MCF 10A (cell line): ENCODE measurements at regions not wholly inside any gene's neighbourhood (a gene's known extent, or its start where the extent isn't known, plus 50 kb on each side); places are given as distances from the start of the nearest gene placed in this dataset.

ENCODE experiments used
- BruUV-seq: library from RNA; stranded (reverse); fragments of 400-500 nt; replicated peaks from 2 replicates; lab custom pipeline; 2021; lab: Mats Ljungman, UMichigan
- CTCF ChIA-PET: fragments of 300-600 bp; sonication (Branson Sonifier 250); formaldehyde crosslinking; extraction: SDS; loops from one replicate; lab custom pipeline; 2021; ENCODE audit warnings: antibody characterized with exemption, inconsistent platforms; lab: Yijun Ruan, JAX
- POLR2A ChIA-PET: fragments of 300-600, 350-650 bp; sonication (Branson Sonifier 250); formaldehyde crosslinking; extraction: SDS; loops from one replicate; lab custom pipeline; 2020; ENCODE audit warnings: antibody characterized with exemption, inconsistent platforms; lab: Yijun Ruan, JAX
- DNase-seq: peaks from one replicate; pipeline ENCODE4 v3.0.0-alpha.2; 2018; ENCODE audit not compliant: unreplicated experiment
- H3K27ac Mint-ChIP-seq: one replicate; pipeline ENCODE4 v1.8.0; 2022; ENCODE audit warnings: mild to moderate bottlenecking, low read depth, mixed read lengths; ENCODE audit not compliant: unreplicated experiment
- H3K27me3 Mint-ChIP-seq: one replicate; pipeline ENCODE4 v1.8.0; 2022; ENCODE audit warnings: mixed read lengths; ENCODE audit not compliant: insufficient read depth, unreplicated experiment
- H3K36me3 Mint-ChIP-seq: one replicate; pipeline ENCODE4 v1.8.0; 2022; ENCODE audit warnings: mild to moderate bottlenecking, moderate library complexity, mixed read lengths; ENCODE audit not compliant: insufficient read depth, unreplicated experiment
- H3K4me1 Mint-ChIP-seq: one replicate; pipeline ENCODE4 v1.8.0; 2022; ENCODE audit warnings: mixed read lengths; ENCODE audit not compliant: insufficient read depth, unreplicated experiment
- H3K4me3 Mint-ChIP-seq: one replicate; pipeline ENCODE4 v1.8.0; 2022; ENCODE audit warnings: mild to moderate bottlenecking, moderate library complexity, mixed read lengths; ENCODE audit not compliant: unreplicated experiment
- H3K9me3 Mint-ChIP-seq: one replicate; pipeline ENCODE4 v1.8.0; 2022; ENCODE audit warnings: mixed read lengths; ENCODE audit not compliant: unreplicated experiment
- CTCF ChIP-seq: fragments of 200-600 bp; IDR thresholded peaks from one replicate; pipeline ENCODE4 v1.8.0; 2022; ENCODE audit warnings: antibody characterized with exemption, mild to moderate bottlenecking; ENCODE audit not compliant: unreplicated experiment
- intact Hi-C: fragments of 100-400 bp; cut with micrococcal nuclease; formaldehyde crosslinking; loops from 2 replicates; pipeline ENCODE4 v1.14.1; 2022

DNA sequence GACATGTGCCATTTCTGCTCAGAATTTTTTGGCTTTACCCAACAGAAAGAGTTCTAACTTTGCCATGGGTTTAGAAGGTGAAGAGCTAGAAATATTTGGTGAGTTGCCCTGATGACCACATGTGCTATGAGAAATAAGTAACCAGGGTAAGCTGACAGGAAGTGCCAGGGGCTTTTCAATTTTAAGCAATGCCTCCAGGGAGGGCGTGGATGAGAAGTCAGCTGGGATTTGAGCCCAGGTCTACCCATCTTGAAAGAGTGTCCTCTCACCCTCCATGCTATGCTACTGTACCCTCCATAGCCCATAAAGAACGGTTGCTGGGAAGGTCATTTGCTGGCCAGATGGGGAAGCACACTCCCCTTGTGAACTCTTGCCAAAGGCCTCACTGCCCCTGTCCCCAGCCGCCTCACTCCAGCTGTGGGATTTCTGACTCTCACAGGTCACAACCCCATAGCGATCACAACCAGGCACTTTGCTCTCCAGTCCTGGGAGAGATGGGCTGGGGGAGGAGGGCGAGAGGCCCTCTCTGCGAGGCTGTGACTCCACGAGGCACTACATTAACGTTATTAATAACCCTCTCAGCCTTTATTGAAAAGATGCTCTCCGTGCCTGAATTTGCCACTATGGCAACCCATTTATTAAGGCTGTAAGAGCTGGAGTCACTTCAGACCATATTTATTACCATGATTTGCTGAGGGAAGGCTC is 291.1 kb downstream of the DHX35 start:
- no TSS peak for BruUV-seq
- no peak for DNase-seq
- Mint-ChIP-seq H3K36me3 (no peaks in the 10 kb centered on the region), H3K4me3 (no peak overlapping the region), H3K4me1 (no peaks in the 10 kb centered on the region), H3K27ac (no peak overlapping the region), H3K9me3 (no peaks in the 10 kb centered on the region), H3K27me3 (no peaks in the 10 kb centered on the region)
- TF ChIP-seq CTCF: no peak
- intact Hi-C loops: no loop called here
- POLR2A ChIA-PET: no interaction called here
- CTCF ChIA-PET: interaction anchor here (0.7 to 2.0 kb wide), 3 partner anchors 9 to 1457 kb away, joined by 3 to 5 read pairs (median 5); no protein-coding TSS in a partner anchor

DNA sequence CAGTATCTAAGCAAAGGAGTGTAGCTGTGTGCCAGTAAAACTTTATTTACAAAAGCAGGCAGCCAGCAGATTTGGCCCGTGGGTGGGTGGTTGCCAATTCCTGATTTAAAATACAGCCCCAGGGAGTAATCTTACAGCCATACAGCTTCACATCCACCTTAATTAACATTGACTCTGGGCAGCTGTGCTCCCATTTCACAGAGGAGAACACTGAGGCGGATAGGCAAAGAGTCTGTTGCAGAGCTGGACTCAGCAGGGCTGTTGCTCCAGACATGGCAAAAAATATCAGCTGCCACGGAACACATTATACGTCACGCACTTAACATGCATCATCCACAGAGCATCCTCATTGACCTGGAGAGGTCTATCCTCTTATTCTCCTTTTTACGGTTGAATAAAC is 289.9 kb downstream of the DHX35 start:
- H3K9me3 Mint-ChIP-seq: no peaks in the 10 kb centered on the region
- H3K27me3 Mint-ChIP-seq: no peaks in the 10 kb centered on the region
- no peak for DNase-seq
- H3K36me3 Mint-ChIP-seq: no peaks in the 10 kb centered on the region
- H3K27ac Mint-ChIP-seq: no peak overlapping the region
- CTCF ChIA-PET: interaction anchor here (1.5 to 2.0 kb wide), 2 partner anchors 12 to 17 kb away, joined by 6 to 9 read pairs; no protein-coding TSS in a partner anchor
- no peaks in the 10 kb centered on the region for H3K4me1 Mint-ChIP-seq
- TF ChIP-seq CTCF: no peak
- POLR2A ChIA-PET: interaction anchor here (0.6 kb wide), 1 partner anchor 1458 kb away, joined by 5 read pairs; no protein-coding TSS in a partner anchor
- intact Hi-C loops: no loop called here
- no TSS peak for BruUV-seq
- no peak overlapping the region for H3K4me3 Mint-ChIP-seq

DNA sequence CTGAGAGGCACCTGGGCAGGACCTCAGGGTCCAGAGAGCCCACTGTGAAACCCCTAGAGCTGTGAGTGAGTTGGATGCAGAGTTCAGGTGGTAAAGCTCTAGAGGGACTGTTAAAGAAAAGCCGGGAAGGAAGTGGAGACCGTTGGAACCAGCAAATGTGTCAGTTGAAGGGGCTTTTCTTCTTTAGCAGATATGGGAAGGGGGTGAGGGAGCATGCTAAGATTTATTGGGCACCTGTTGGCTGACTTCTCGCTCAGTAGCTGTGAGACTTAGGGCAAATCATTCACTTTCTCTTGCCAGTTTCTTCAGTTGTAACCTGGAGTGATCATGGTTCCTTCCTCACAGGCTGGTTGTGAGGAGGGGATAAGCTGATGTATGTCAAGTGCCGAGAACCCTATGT is 287.7 kb downstream of the DHX35 start:
- Mint-ChIP-seq H3K36me3 (no peaks in the 10 kb centered on the region), H3K4me1 (no peaks in the 10 kb centered on the region), H3K27ac (no peak overlapping the region), H3K27me3 (peaks cover 10% of the 10 kb centered on the region), H3K9me3 (no peaks in the 10 kb centered on the region), H3K4me3 (no peak overlapping the region)
- POLR2A ChIA-PET: no interaction called here
- intact Hi-C loops: no loop called here
- CTCF ChIA-PET: interaction anchor here (0.6 to 1.8 kb wide), 6 partner anchors 8 to 914 kb away, joined by 3 to 6 read pairs (median 4); no protein-coding TSS in a partner anchor
- TF ChIP-seq CTCF: no peak
- no TSS peak for BruUV-seq
- DNase-seq: no peak

GRCh38 chr20:39248862-39249485 is 286.8 kb downstream of the DHX35 start:
- no peak for DNase-seq
- intact Hi-C loops: no loop called here
- Mint-ChIP-seq H3K4me3 (no peak overlapping the region), H3K27ac (no peak overlapping the region), H3K9me3 (no peaks in the 10 kb centered on the region), H3K4me1 (no peaks in the 10 kb centered on the region), H3K27me3 (peaks cover 13% of the 10 kb centered on the region), H3K36me3 (no peaks in the 10 kb centered on the region)
- POLR2A ChIA-PET: no interaction called here
- no peak for TF ChIP-seq CTCF
- CTCF ChIA-PET: interaction anchor here (0.6 to 1.8 kb wide), 4 partner anchors 9 to 199 kb away, joined by 3 to 7 read pairs (median 5); no protein-coding TSS in a partner anchor
- BruUV-seq: no TSS peak
